ENCODE measurements at regions not wholly inside any gene's neighbourhood (a gene's known extent, or its start where the extent isn't known, plus 50 kb on each side); places are given as distances from the start of the nearest gene placed in this dataset.
A peak's percentile ranks its signal among the peaks of the same experiment; 100 is the strongest.

GRCh38 chr20:33908868-33909267, 84.8 kb upstream of the RALY start:
- H3K9me1 ChIP-seq (replicated peaks; ENCODE audit: control insufficient read depth, extremely low read depth, insufficient read depth, low read length) = no peaks in the 10 kb centered on the region
- TF ChIP-seq CTCF (IDR thresholded peaks at IDR 0.05; ENCODE audit: extremely low read depth in 1 of 2, insufficient read depth in 1 of 2, low read depth in 1 of 2, low read length in 2 of 2) = no peak
- TF ChIP-seq FOS (IDR thresholded peaks at IDR 0.05; ENCODE audit: borderline replicate concordance, insufficient read depth, low read length) = no peak
- H2AFZ ChIP-seq (ENCODE audit: low read depth, low read length) = no peak overlapping the region
- no peaks in the 10 kb centered on the region for H3K36me3 ChIP-seq (ENCODE audit: control insufficient read depth in 2 of 2, extremely low read depth in 1 of 2, insufficient read depth in 2 of 2, low read length in 2 of 2)
- CTCF ChIA-PET = interaction anchor here (1.0 kb wide), 1 partner anchor 161 kb away, joined by 3 read pairs; no protein-coding TSS in a partner anchor
- no peak overlapping the region for H3K9ac ChIP-seq (replicated peaks; ENCODE audit: extremely low read depth, insufficient read depth, low read length)
- no peak overlapping the region for H3K4me3 ChIP-seq (replicated peaks in 1 of 3; ENCODE audit: insufficient read depth in 1 of 3, low read depth in 1 of 3, low read length in 3 of 3)
- dilution Hi-C loops (cut with MboI; ENCODE audit: extremely low pct_ligation_motif_present, low sequenced_read_pairs) = no loop called here
- no peaks in the 10 kb centered on the region for H4K20me1 ChIP-seq (replicated peaks; ENCODE audit: control insufficient read depth, extremely low read depth, insufficient read depth, low read length)
- BruUV-seq (replicated peaks) = no TSS peak
- POLR2A ChIA-PET = no interaction called here
- no peaks in the 10 kb centered on the region for H3K79me2 ChIP-seq (ENCODE audit: control insufficient read depth, insufficient read depth, low read length)
- peaks cover 14% of the 10 kb centered on the region for H3K4me1 ChIP-seq (ENCODE audit: control insufficient read depth, extremely low read depth, insufficient read depth, low read length)
- intact Hi-C loops (cut with micrococcal nuclease) = no loop called here
- DNase-seq (ENCODE audit: low read depth, low spot score) (no peak), FAIRE-seq (no peak)
- no peak overlapping the region for H3K4me2 ChIP-seq (ENCODE audit: insufficient read depth, low read length)
- H3K27ac ChIP-seq (ENCODE audit: insufficient read depth, low read depth, low read length) = no peak overlapping the region
- H3K27me3 ChIP-seq (ENCODE audit: control insufficient read depth in 2 of 2, insufficient read depth in 2 of 2, low read length in 2 of 2) = no peaks in the 10 kb centered on the region
- no peaks in the 10 kb centered on the region for H3K9me3 ChIP-seq (replicated peaks; ENCODE audit: control insufficient read depth, insufficient read depth, low read length)

GRCh38 chr20:33909331-33909921, 84.3 kb upstream of the RALY start:
- Histone ChIP-seq H3K4me3 (replicated peaks in 1 of 3; ENCODE audit: insufficient read depth in 1 of 3, low read depth in 1 of 3, low read length in 3 of 3) (no peak overlapping the region), H3K9ac (replicated peaks; ENCODE audit: extremely low read depth, insufficient read depth, low read length) (no peak overlapping the region), H3K4me2 (ENCODE audit: insufficient read depth, low read length) (peak overlapping the region; percentile 26), H3K4me1 (ENCODE audit: control insufficient read depth, extremely low read depth, insufficient read depth, low read length) (peaks cover 18% of the 10 kb centered on the region), H3K27me3 (ENCODE audit: control insufficient read depth in 2 of 2, insufficient read depth in 2 of 2, low read length in 2 of 2) (no peaks in the 10 kb centered on the region), H3K27ac (ENCODE audit: insufficient read depth, low read depth, low read length) (no peak overlapping the region), H3K9me3 (replicated peaks; ENCODE audit: control insufficient read depth, insufficient read depth, low read length) (no peaks in the 10 kb centered on the region), H3K79me2 (ENCODE audit: control insufficient read depth, insufficient read depth, low read length) (no peaks in the 10 kb centered on the region), H3K36me3 (ENCODE audit: control insufficient read depth in 2 of 2, extremely low read depth in 1 of 2, insufficient read depth in 2 of 2, low read length in 2 of 2) (no peaks in the 10 kb centered on the region), H4K20me1 (replicated peaks; ENCODE audit: control insufficient read depth, extremely low read depth, insufficient read depth, low read length) (no peaks in the 10 kb centered on the region), H2AFZ (ENCODE audit: low read depth, low read length) (no peak overlapping the region), H3K9me1 (replicated peaks; ENCODE audit: control insufficient read depth, extremely low read depth, insufficient read depth, low read length) (no peaks in the 10 kb centered on the region)
- no TSS peak for BruUV-seq (replicated peaks)
- dilution Hi-C loops (cut with MboI; ENCODE audit: extremely low pct_ligation_motif_present, low sequenced_read_pairs) = no loop called here
- CTCF ChIA-PET = interaction anchor here (0.7 to 2.4 kb wide), 3 partner anchors 113 to 160 kb away, joined by 3 to 6 read pairs (median 3); no protein-coding TSS in a partner anchor
- intact Hi-C loops (cut with micrococcal nuclease) = no loop called here
- FAIRE-seq (peak; percentile 52), DNase-seq (ENCODE audit: low read depth, low spot score) (peak; percentile 74)
- POLR2A ChIA-PET = interaction anchor here (1.5 kb wide), 1 partner anchor 9 kb away, joined by 3 read pairs; no protein-coding TSS in a partner anchor
- TF ChIP-seq POLR2A (IDR thresholded peaks at IDR 0.05; ENCODE audit: low read depth, low read length) (no peak), GATA2 (IDR thresholded peaks at IDR 0.05; ENCODE audit: insufficient read depth, insufficient read length, low read depth, low read length) (no peak), FOS (IDR thresholded peaks at IDR 0.05; ENCODE audit: borderline replicate concordance, insufficient read depth, low read length) (no peak), EZH2 (IDR thresholded peaks at IDR 0.05; ENCODE audit: borderline replicate concordance, low read depth, low read length, severe bottlenecking) (no peak), JUN (IDR thresholded peaks at IDR 0.05; ENCODE audit: borderline replicate concordance, insufficient read depth, insufficient read length, low read depth) (no peak), POLR2AphosphoS5 (IDR thresholded peaks at IDR 0.05; ENCODE audit: insufficient read depth, low read depth, low read length) (no peak), CTCF (IDR thresholded peaks at IDR 0.05; ENCODE audit: extremely low read depth in 1 of 2, insufficient read depth in 1 of 2, low read depth in 1 of 2, low read length in 2 of 2) (no peak), MYC (IDR thresholded peaks at IDR 0.05; ENCODE audit: low read depth, low read length) (no peak), MAX (IDR thresholded peaks at IDR 0.05; ENCODE audit: insufficient read depth, insufficient read length) (no peak)
